Muscle of back (tissue), 3 donors: ENCODE measurements at regions not wholly inside any gene's neighbourhood (a gene's known extent, or its start where the extent isn't known, plus 50 kb on each side); places are given as distances from the start of the nearest gene placed in this dataset.
A peak's percentile ranks its signal among the peaks of the same experiment; 100 is the strongest.

Source experiments
- DNase-seq, 3 donors: peaks; one replicate each; pipeline versions ENCODE4 v3.0.0 to v3.0.0-alpha.2; 2013

GRCh38 chr5:135629666-135630065 lies 50.9 kb upstream of the CXCL14 start:
- no peak for DNase-seq

GRCh38 chr5:135628771-135629563 lies 50.2 kb upstream of the CXCL14 start:
- DNase-seq = peak; percentile 31 to 84 (median 60)
